SK-N-SH treated with all-trans-retinoic acid at 6 μM for 48 hours (cell line): ENCODE measurements at regions not wholly inside any gene's neighbourhood (a gene's known extent, or its start where the extent isn't known, plus 50 kb on each side); places are given as distances from the start of the nearest gene placed in this dataset.

Experiments
- ARNTL ChIP-seq: fragments of 450-650 bp; formaldehyde crosslinking; IDR thresholded peaks from 2 replicates; pipeline ENCODE4 v1.5.0; 2020; ENCODE audit warnings: low read depth, mild to moderate bottlenecking, moderate library complexity, borderline replicate concordance
- SNAI2 ChIP-seq: fragments of 250-450 bp; sonication (Bioruptor Pico); IDR thresholded peaks from 2 replicates; pipeline ENCODE4 v1.5.0; 2020; ENCODE audit warnings: mild to moderate bottlenecking, moderate library complexity
- TOX ChIP-seq: fragments of 250-450 bp; sonication (Bioruptor Pico); IDR thresholded peaks from 2 replicates; pipeline ENCODE4 v1.8.0; 2021; ENCODE audit warnings: mild to moderate bottlenecking, moderate library complexity, borderline replicate concordance
- ZC3H10 ChIP-seq: fragments of 250-450 bp; sonication (Bioruptor Pico); IDR thresholded peaks from 2 replicates; pipeline ENCODE4 v1.5.1; 2021; ENCODE audit warnings: mild to moderate bottlenecking, moderate library complexity
- ZFP3 ChIP-seq: fragments of 250-450 bp; sonication (Bioruptor Pico); IDR thresholded peaks from 2 replicates; pipeline ENCODE4 v1.5.0; 2020; ENCODE audit warnings: mild to moderate bottlenecking, moderate library complexity
- TF ChIP-seq, protein P1 (sequence below): fragments of 250-450 bp; sonication (Bioruptor Pico); IDR thresholded peaks from 2 replicates; pipeline ENCODE4 v1.5.1; 2020; ENCODE audit warnings: low read depth, mild to moderate bottlenecking, moderate library complexity
- TF ChIP-seq, protein P2 (sequence below): fragments of 250-450 bp; sonication (Bioruptor Pico); IDR thresholded peaks from 2 replicates; pipeline ENCODE4 v1.5.1; 2021; ENCODE audit warnings: mild to moderate bottlenecking, moderate library complexity

DNA sequence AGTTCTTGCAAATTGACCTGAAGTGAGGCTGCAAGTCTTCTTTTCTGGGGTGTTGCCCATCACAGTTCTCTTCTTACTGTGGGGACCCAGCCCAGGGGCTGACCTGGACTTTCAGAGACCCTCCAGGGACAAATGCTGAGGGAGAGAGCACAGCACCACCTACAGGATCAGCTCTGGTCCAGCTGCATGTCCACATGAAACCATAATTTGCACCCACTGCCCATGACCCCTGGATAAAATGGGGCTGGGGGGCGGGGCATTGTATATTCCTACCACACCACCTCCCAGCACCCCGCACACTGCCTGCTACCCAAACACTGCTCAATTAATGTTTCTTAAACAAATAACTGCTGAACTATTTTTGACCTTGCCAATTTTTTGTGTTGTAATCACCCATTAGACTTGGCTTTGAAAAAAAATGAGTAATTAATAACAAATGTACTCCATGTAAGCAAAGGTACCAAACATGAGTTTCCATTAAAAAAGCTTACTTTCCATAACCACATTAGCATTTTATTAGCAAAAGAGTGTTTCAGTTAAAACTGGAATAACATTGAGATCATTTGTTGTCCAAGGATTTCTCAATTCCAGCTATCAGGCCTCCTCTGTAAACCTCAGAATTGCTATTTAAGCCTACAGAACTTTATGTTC is 168.0 kb upstream of the RAB4A start:
- TF ChIP-seq TOX (no peak), ZFP3 (CRISPR knock-in tag) (no peak), ARNTL (CRISPR knock-in tag) (no peak), ZC3H10 (no peak), SNAI2 (CRISPR knock-in tag) (no peak)
- TF ChIP-seq, protein P1, sequence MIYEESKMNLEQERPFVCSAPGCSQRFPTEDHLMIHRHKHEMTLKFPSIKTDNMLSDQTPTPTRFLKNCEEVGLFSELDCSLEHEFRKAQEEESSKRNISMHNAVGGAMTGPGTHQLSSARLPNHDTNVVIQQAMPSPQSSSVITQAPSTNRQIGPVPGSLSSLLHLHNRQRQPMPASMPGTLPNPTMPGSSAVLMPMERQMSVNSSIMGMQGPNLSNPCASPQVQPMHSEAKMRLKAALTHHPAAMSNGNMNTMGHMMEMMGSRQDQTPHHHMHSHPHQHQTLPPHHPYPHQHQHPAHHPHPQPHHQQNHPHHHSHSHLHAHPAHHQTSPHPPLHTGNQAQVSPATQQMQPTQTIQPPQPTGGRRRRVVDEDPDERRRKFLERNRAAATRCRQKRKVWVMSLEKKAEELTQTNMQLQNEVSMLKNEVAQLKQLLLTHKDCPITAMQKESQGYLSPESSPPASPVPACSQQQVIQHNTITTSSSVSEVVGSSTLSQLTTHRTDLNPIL (CRISPR knock-in tag): no peak
- TF ChIP-seq, protein P2, sequence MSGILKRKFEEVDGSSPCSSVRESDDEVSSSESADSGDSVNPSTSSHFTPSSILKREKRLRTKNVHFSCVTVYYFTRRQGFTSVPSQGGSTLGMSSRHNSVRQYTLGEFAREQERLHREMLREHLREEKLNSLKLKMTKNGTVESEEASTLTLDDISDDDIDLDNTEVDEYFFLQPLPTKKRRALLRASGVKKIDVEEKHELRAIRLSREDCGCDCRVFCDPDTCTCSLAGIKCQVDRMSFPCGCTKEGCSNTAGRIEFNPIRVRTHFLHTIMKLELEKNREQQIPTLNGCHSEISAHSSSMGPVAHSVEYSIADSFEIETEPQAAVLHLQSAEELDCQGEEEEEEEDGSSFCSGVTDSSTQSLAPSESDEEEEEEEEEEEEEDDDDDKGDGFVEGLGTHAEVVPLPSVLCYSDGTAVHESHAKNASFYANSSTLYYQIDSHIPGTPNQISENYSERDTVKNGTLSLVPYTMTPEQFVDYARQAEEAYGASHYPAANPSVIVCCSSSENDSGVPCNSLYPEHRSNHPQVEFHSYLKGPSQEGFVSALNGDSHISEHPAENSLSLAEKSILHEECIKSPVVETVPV (CRISPR knock-in tag): no peak
